22Rv1 (cell line): ENCODE measurements at regions not wholly inside any gene's neighbourhood (a gene's known extent, or its start where the extent isn't known, plus 50 kb on each side); places are given as distances from the start of the nearest gene placed in this dataset.

Experiments
- H3K27ac ChIP-seq: fragments of 450-650 bp; 2 replicates; pipeline ENCODE4 v1.5.1; 2017
- ZFX ChIP-seq: fragments of 450-650 bp; IDR thresholded peaks from 2 replicates; pipeline ENCODE4 v1.6.1; 2017; ENCODE audit warnings: antibody characterized with exemption, borderline replicate concordance
- TF ChIP-seq, protein P1 (sequence below): fragments of 450-650 bp; IDR thresholded peaks from 2 replicates; pipeline ENCODE4 v1.5.1; 2017; ENCODE audit warnings: mild to moderate bottlenecking

DNA sequence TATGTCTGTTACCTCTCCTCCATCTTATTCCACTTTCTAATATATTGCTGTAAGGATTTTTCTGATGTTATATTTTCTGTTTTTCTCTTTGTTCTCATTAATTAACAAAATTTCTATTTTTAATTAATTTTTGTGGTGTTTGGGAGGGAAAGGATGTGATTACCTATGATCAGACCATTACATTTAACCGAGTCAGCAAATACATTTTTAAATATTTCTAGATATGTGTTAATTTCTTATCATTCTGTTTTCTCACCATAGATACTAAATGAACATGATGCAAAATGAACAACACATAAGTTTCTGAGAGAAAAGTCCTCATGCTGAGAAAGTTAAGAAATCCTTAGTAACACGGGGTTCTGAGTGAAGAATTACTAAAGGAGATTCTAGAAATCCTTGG lies 80.6 kb upstream of the P2RY1 start:
- no peak overlapping the region for H3K27ac ChIP-seq
- TF ChIP-seq ZFX = no peak
- TF ChIP-seq, protein P1, sequence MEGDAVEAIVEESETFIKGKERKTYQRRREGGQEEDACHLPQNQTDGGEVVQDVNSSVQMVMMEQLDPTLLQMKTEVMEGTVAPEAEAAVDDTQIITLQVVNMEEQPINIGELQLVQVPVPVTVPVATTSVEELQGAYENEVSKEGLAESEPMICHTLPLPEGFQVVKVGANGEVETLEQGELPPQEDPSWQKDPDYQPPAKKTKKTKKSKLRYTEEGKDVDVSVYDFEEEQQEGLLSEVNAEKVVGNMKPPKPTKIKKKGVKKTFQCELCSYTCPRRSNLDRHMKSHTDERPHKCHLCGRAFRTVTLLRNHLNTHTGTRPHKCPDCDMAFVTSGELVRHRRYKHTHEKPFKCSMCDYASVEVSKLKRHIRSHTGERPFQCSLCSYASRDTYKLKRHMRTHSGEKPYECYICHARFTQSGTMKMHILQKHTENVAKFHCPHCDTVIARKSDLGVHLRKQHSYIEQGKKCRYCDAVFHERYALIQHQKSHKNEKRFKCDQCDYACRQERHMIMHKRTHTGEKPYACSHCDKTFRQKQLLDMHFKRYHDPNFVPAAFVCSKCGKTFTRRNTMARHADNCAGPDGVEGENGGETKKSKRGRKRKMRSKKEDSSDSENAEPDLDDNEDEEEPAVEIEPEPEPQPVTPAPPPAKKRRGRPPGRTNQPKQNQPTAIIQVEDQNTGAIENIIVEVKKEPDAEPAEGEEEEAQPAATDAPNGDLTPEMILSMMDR = no peak

DNA sequence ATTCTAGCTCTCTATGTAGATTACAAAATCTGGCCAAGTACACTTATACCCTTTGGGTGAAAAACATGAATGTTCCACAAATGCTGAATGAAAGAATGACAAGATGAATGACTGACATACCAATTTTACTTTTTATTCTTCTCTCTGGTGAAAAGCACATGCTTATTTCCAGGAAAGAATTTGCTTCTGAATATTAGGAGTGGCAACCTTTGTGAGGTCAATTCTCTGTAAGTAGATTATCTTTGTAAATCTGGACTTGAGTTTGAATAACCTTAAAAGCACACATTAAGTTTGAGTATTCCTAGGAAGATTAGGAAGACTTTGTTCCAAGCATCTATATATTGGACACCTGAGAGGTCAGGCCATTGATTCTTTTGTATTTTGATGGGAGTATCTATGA lies 78.1 kb upstream of the P2RY1 start:
- TF ChIP-seq, protein P1 = no peak
- TF ChIP-seq ZFX = no peak
- H3K27ac ChIP-seq = no peak overlapping the region

DNA sequence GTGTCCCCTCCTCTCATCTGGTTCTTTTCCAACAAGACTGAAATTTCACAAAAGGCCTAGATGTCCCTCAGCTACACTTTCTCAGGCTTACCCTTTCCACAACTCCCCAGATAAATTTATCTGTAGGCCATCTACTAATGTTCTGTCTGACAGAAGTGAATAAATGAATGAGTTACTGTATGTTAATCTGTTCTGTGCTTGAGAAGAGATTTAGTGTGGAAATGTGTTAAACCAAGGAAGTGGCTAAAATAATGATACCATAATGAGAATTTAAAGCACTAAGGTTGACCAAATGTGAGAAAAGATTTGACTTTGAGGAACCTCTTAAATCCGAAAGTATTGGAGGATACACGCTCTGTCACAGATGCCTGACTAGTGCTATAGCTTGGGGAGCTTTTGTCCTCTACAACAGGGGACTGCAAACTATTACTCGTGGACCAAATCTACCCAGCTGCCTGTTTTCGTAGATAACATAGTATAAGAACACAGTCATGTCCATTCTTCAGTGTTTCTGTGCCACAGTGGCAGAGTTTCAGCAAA lies 74.8 kb upstream of the P2RY1 start:
- TF ChIP-seq ZFX = no peak
- TF ChIP-seq, protein P1 = no peak
- no peak overlapping the region for H3K27ac ChIP-seq

DNA sequence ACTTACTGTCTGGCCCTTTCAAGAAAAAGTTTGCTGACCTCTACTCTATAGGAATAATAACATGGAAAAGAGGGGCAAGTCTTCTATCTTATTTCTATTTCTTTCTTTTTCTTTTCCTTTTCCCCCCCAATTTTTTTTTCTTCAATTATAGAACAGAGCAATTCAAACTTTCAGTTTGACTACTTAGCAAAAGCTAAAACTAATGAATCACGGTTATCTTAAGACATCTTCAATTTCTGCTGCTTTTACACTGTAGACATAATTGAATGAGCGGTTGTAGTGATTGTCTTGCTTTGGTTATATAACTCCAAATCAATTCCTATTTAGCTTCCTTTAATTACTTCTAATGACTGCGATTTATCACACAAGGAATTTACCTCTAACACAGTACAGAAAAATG lies 74.3 kb upstream of the P2RY1 start:
- no peak overlapping the region for H3K27ac ChIP-seq
- TF ChIP-seq ZFX = no peak
- TF ChIP-seq, protein P1 = no peak

DNA sequence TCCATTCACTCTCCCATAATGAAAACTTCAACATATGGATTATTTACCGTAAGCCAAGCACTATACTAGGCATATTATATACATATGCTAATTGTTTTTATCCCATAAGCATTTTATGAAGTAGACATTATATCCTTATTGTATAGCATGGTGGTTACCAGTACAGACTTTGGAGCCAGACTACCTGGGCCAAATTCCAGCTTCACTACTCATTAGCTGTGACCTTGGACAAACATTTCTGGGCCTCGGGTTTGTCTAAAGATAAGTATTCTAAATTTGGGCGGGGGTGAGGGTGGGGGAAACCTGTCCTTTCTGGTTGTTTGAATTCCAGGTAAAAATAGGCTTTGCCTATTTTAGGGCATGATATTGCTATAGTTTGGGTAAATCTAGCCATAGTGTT lies 66.5 kb upstream of the P2RY1 start:
- H3K27ac ChIP-seq = no peak overlapping the region
- TF ChIP-seq, protein P1 = no peak
- TF ChIP-seq ZFX = no peak

DNA sequence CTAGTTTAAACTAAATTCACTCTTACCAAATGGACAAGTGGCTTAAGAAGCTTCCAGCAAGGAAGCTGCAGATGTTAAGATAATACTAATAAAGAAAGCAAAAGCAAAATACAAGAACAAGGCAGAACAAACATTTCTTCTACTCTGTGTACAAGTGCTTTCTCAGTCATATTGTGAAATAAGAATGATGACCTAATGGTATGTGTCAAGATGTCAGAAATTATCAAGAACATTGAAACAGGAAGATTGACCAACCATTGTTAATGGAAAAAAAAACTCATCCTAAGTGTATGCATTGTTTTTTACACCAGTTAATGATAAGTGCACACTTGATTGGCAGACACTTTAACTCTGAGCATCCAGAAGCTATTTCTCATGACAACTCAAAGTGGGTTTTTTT lies 65.4 kb upstream of the P2RY1 start:
- no peak overlapping the region for H3K27ac ChIP-seq
- TF ChIP-seq ZFX = no peak
- TF ChIP-seq, protein P1 = no peak

DNA sequence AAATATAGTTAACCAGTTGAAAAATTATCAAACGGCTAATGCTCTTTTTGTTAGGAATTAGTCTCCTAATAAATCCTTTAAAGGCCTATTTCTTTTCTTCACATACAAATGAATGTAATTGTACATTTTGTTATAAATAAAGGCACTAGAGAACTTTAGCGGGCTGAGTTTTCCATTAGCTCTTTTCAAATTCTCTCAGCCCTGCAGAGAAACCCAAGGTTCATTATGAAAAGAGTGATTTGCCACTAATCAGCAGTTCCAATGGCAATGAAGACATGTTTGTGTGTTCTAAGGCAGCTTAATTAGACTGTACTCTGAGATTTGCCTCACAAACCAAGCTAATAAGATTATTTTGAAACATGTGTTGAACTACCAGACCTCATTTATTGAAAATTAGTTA lies 64.6 kb upstream of the P2RY1 start:
- no peak overlapping the region for H3K27ac ChIP-seq
- TF ChIP-seq ZFX = no peak
- TF ChIP-seq, protein P1 = no peak
